ENCODE measurements at regions not wholly inside any gene's neighbourhood (a gene's known extent, or its start where the extent isn't known, plus 50 kb on each side); places are given as distances from the start of the nearest gene placed in this dataset.

GRCh38 chr2:234395891-234396420 lies 100.9 kb downstream of the ARL4C start:
- Histone ChIP-seq H3K27ac (ENCODE audit: control insufficient read depth, insufficient read depth, low read length) (no peak overlapping the region), H3K4me2 (ENCODE audit: control insufficient read depth, extremely low read depth, insufficient read depth, low read depth, low read length) (no peak overlapping the region), H3K9me3 (ENCODE audit: control insufficient read depth, low read depth, low read length) (no peaks in the 10 kb centered on the region), H3K36me3 (ENCODE audit: control insufficient read depth in 2 of 2, extremely low read depth in 1 of 2, insufficient read depth in 2 of 2, low read length in 2 of 2) (no peaks in the 10 kb centered on the region), H3K4me3 (ENCODE audit: control insufficient read depth in 2 of 3, extremely low read depth in 1 of 3, insufficient read depth in 2 of 3, low read depth in 1 of 3, low read length in 3 of 3) (no peak overlapping the region), H2AFZ (ENCODE audit: control insufficient read depth, low read length) (no peak overlapping the region), H3K9me1 (ENCODE audit: control insufficient read depth, extremely low read depth, insufficient read depth, low read length) (no peaks in the 10 kb centered on the region), H3K9ac (ENCODE audit: control insufficient read depth, extremely low read depth, insufficient read depth, low read length) (no peak overlapping the region), H3K27me3 (ENCODE audit: control insufficient read depth, extremely low read depth, insufficient read depth, low read length) (no peaks in the 10 kb centered on the region), H3K4me1 (ENCODE audit: control insufficient read depth, extremely low read depth, insufficient read depth, low read length) (no peaks in the 10 kb centered on the region), H3K79me2 (ENCODE audit: control insufficient read depth, insufficient read depth, low read length) (no peaks in the 10 kb centered on the region), H4K20me1 (ENCODE audit: control insufficient read depth, extremely low read depth, insufficient read depth, low read length) (no peaks in the 10 kb centered on the region)
- FAIRE-seq (no peak), DNase-seq (ENCODE audit: low read depth, low spot score) (no peak)
- dilution Hi-C loops (cut with MboI; ENCODE audit: extremely low pct_ligation_motif_present, low sequenced_read_pairs), result no loop called here
- TF ChIP-seq CTCF (optimal IDR thresholded peaks at IDR 0.05 in 1 of 3, IDR thresholded peaks at IDR 0.05 in 1 of 3, conservative IDR thresholded peaks at IDR 0.05 in 1 of 3; ENCODE audit: extremely low read depth in 1 of 3, insufficient read depth in 2 of 3, low read length in 3 of 3) (no peak), EZH2 (IDR thresholded peaks at IDR 0.05; ENCODE audit: low read length) (no peak)

- Histone ChIP-seq H3K4me1 (ENCODE audit: control insufficient read depth, extremely low read depth, insufficient read depth, low read length) (no peaks in the 10 kb centered on the region), H3K27me3 (ENCODE audit: control insufficient read depth, extremely low read depth, insufficient read depth, low read length) (no peaks in the 10 kb centered on the region), H4K20me1 (ENCODE audit: control insufficient read depth, extremely low read depth, insufficient read depth, low read length) (no peaks in the 10 kb centered on the region), H3K4me2 (ENCODE audit: control insufficient read depth, extremely low read depth, insufficient read depth, low read depth, low read length) (no peak overlapping the region), H3K27ac (ENCODE audit: control insufficient read depth, insufficient read depth, low read length) (no peak overlapping the region), H3K79me2 (ENCODE audit: control insufficient read depth, insufficient read depth, low read length) (no peaks in the 10 kb centered on the region), H3K9me3 (ENCODE audit: control insufficient read depth, low read depth, low read length) (no peaks in the 10 kb centered on the region), H2AFZ (ENCODE audit: control insufficient read depth, low read length) (no peak overlapping the region), H3K9me1 (ENCODE audit: control insufficient read depth, extremely low read depth, insufficient read depth, low read length) (no peaks in the 10 kb centered on the region), H3K9ac (ENCODE audit: control insufficient read depth, extremely low read depth, insufficient read depth, low read length) (no peak overlapping the region), H3K36me3 (ENCODE audit: control insufficient read depth in 2 of 2, extremely low read depth in 1 of 2, insufficient read depth in 2 of 2, low read length in 2 of 2) (no peaks in the 10 kb centered on the region), H3K4me3 (ENCODE audit: control insufficient read depth in 2 of 3, extremely low read depth in 1 of 3, insufficient read depth in 2 of 3, low read depth in 1 of 3, low read length in 3 of 3) (no peak overlapping the region)
- TF ChIP-seq EZH2 (IDR thresholded peaks at IDR 0.05; ENCODE audit: low read length) (no peak), CTCF (optimal IDR thresholded peaks at IDR 0.05 in 1 of 3, IDR thresholded peaks at IDR 0.05 in 1 of 3, conservative IDR thresholded peaks at IDR 0.05 in 1 of 3; ENCODE audit: extremely low read depth in 1 of 3, insufficient read depth in 2 of 3, low read length in 3 of 3) (no peak)
- DNase-seq (ENCODE audit: low read depth, low spot score), result no peak
- no peak for FAIRE-seq
- dilution Hi-C loops (cut with MboI; ENCODE audit: extremely low pct_ligation_motif_present, low sequenced_read_pairs), result no loop called here
These were observed 102.4 kb downstream of the ARL4C start for GRCh38 chr2:234394450-234394849.

All from keratinocyte (primary cell).